ENCODE measurements at regions not wholly inside any gene's neighbourhood (a gene's known extent, or its start where the extent isn't known, plus 50 kb on each side); places are given as distances from the start of the nearest gene placed in this dataset.

GRCh38 chr13:30045916-30046704 is 195.7 kb upstream of the UBL3 start:
- DNase-seq = no peak
- no peaks in the 10 kb centered on the region for H4K20me1 ChIP-seq (ENCODE audit: insufficient read depth, low read depth, low read length)
- no peaks in the 10 kb centered on the region for H3K79me2 ChIP-seq (ENCODE audit: low read length)
- H3K9me2 ChIP-seq (replicated peaks; ENCODE audit: insufficient read depth, low read length) = no peaks in the 10 kb centered on the region
- no peak overlapping the region for H3K9ac ChIP-seq (ENCODE audit: low read length)
- peaks cover 4% of the 10 kb centered on the region; the same call in 1 of the 2 replicates for H3K4me1 ChIP-seq (ENCODE audit: low read length)
- H3K4me2 ChIP-seq (ENCODE audit: low read depth, low read length, poor library complexity, severe bottlenecking) = no peak overlapping the region
- no peak overlapping the region for H3K4me3 ChIP-seq (ENCODE audit: low read length)
- H3K36me3 ChIP-seq (ENCODE audit: insufficient read depth, low read length) = no peaks in the 10 kb centered on the region
- H3K27me3 ChIP-seq (ENCODE audit: low read length) = no peaks in the 10 kb centered on the region
- no peak overlapping the region for H2AFZ ChIP-seq (ENCODE audit: low read length)
- H3K27ac ChIP-seq (ENCODE audit: low read length) = no peak overlapping the region
- no peaks in the 10 kb centered on the region for H3K9me3 ChIP-seq (ENCODE audit: low read length)

GRCh38 chr13:30044932-30045331 is 194.5 kb upstream of the UBL3 start:
- Histone ChIP-seq H3K4me3 (ENCODE audit: low read length) (no peak overlapping the region), H3K79me2 (ENCODE audit: low read length) (no peaks in the 10 kb centered on the region), H3K4me2 (ENCODE audit: low read depth, low read length, poor library complexity, severe bottlenecking) (no peak overlapping the region), H3K27ac (ENCODE audit: low read length) (no peak overlapping the region), H3K27me3 (ENCODE audit: low read length) (no peaks in the 10 kb centered on the region), H4K20me1 (ENCODE audit: insufficient read depth, low read depth, low read length) (no peaks in the 10 kb centered on the region), H3K9ac (ENCODE audit: low read length) (no peak overlapping the region), H3K9me3 (ENCODE audit: low read length) (no peaks in the 10 kb centered on the region), H2AFZ (ENCODE audit: low read length) (no peak overlapping the region), H3K9me2 (replicated peaks; ENCODE audit: insufficient read depth, low read length) (no peaks in the 10 kb centered on the region), H3K4me1 (ENCODE audit: low read length) (peaks cover 4% of the 10 kb centered on the region; the same call in 1 of the 2 replicates), H3K36me3 (ENCODE audit: insufficient read depth, low read length) (no peaks in the 10 kb centered on the region)
- DNase-seq = no peak

GRCh38 chr13:30043631-30043925 is 193.2 kb upstream of the UBL3 start:
- Histone ChIP-seq H3K9me3 (ENCODE audit: low read length) (no peaks in the 10 kb centered on the region), H3K9ac (ENCODE audit: low read length) (no peak overlapping the region), H3K9me2 (replicated peaks; ENCODE audit: insufficient read depth, low read length) (no peaks in the 10 kb centered on the region), H3K4me1 (ENCODE audit: low read length) (peaks cover 4% of the 10 kb centered on the region; the same call in 1 of the 2 replicates), H3K4me2 (ENCODE audit: low read depth, low read length, poor library complexity, severe bottlenecking) (no peak overlapping the region), H3K36me3 (ENCODE audit: insufficient read depth, low read length) (no peaks in the 10 kb centered on the region), H4K20me1 (ENCODE audit: insufficient read depth, low read depth, low read length) (no peaks in the 10 kb centered on the region), H3K79me2 (ENCODE audit: low read length) (no peaks in the 10 kb centered on the region), H3K27me3 (ENCODE audit: low read length) (no peaks in the 10 kb centered on the region), H3K4me3 (ENCODE audit: low read length) (no peak overlapping the region), H2AFZ (ENCODE audit: low read length) (no peak overlapping the region), H3K27ac (ENCODE audit: low read length) (no peak overlapping the region)
- no peak for DNase-seq

GRCh38 chr13:30042891-30043630 is 192.6 kb upstream of the UBL3 start:
- H3K36me3 ChIP-seq (ENCODE audit: insufficient read depth, low read length) = no peaks in the 10 kb centered on the region
- peaks cover 4% of the 10 kb centered on the region; the same call in 1 of the 2 replicates for H3K4me1 ChIP-seq (ENCODE audit: low read length)
- H4K20me1 ChIP-seq (ENCODE audit: insufficient read depth, low read depth, low read length) = no peaks in the 10 kb centered on the region
- no peaks in the 10 kb centered on the region for H3K9me2 ChIP-seq (replicated peaks; ENCODE audit: insufficient read depth, low read length)
- no peaks in the 10 kb centered on the region for H3K79me2 ChIP-seq (ENCODE audit: low read length)
- H3K27ac ChIP-seq (ENCODE audit: low read length) = no peak overlapping the region
- no peaks in the 10 kb centered on the region for H3K9me3 ChIP-seq (ENCODE audit: low read length)
- no peak overlapping the region for H3K9ac ChIP-seq (ENCODE audit: low read length)
- DNase-seq = no peak
- no peaks in the 10 kb centered on the region for H3K27me3 ChIP-seq (ENCODE audit: low read length)
- H3K4me3 ChIP-seq (ENCODE audit: low read length) = no peak overlapping the region
- H3K4me2 ChIP-seq (ENCODE audit: low read depth, low read length, poor library complexity, severe bottlenecking) = no peak overlapping the region
- H2AFZ ChIP-seq (ENCODE audit: low read length) = no peak overlapping the region

GRCh38 chr13:30042272-30042671 is 191.9 kb upstream of the UBL3 start:
- H3K9ac ChIP-seq (ENCODE audit: low read length) = no peak overlapping the region
- H3K4me1 ChIP-seq (ENCODE audit: low read length) = no peaks in the 10 kb centered on the region
- no peaks in the 10 kb centered on the region for H3K9me3 ChIP-seq (ENCODE audit: low read length)
- no peaks in the 10 kb centered on the region for H3K27me3 ChIP-seq (ENCODE audit: low read length)
- no peak overlapping the region for H2AFZ ChIP-seq (ENCODE audit: low read length)
- H3K27ac ChIP-seq (ENCODE audit: low read length) = no peak overlapping the region
- H3K36me3 ChIP-seq (ENCODE audit: insufficient read depth, low read length) = no peaks in the 10 kb centered on the region
- no peaks in the 10 kb centered on the region for H3K9me2 ChIP-seq (replicated peaks; ENCODE audit: insufficient read depth, low read length)
- DNase-seq = no peak
- H4K20me1 ChIP-seq (ENCODE audit: insufficient read depth, low read depth, low read length) = no peaks in the 10 kb centered on the region
- H3K4me2 ChIP-seq (ENCODE audit: low read depth, low read length, poor library complexity, severe bottlenecking) = no peak overlapping the region
- no peaks in the 10 kb centered on the region for H3K79me2 ChIP-seq (ENCODE audit: low read length)
- H3K4me3 ChIP-seq (ENCODE audit: low read length) = no peak overlapping the region

- H3K4me2 ChIP-seq (ENCODE audit: low read depth, low read length, poor library complexity, severe bottlenecking) = no peak overlapping the region
- H3K9me3 ChIP-seq (ENCODE audit: low read length) = no peaks in the 10 kb centered on the region
- H2AFZ ChIP-seq (ENCODE audit: low read length) = no peak overlapping the region
- H3K27ac ChIP-seq (ENCODE audit: low read length) = no peak overlapping the region
- DNase-seq = no peak
- H3K27me3 ChIP-seq (ENCODE audit: low read length) = no peaks in the 10 kb centered on the region
- no peaks in the 10 kb centered on the region for H3K79me2 ChIP-seq (ENCODE audit: low read length)
- no peaks in the 10 kb centered on the region for H3K9me2 ChIP-seq (replicated peaks; ENCODE audit: insufficient read depth, low read length)
- no peaks in the 10 kb centered on the region for H3K4me1 ChIP-seq (ENCODE audit: low read length)
- no peak overlapping the region for H3K4me3 ChIP-seq (ENCODE audit: low read length)
- H3K36me3 ChIP-seq (ENCODE audit: insufficient read depth, low read length) = no peaks in the 10 kb centered on the region
- no peaks in the 10 kb centered on the region for H4K20me1 ChIP-seq (ENCODE audit: insufficient read depth, low read depth, low read length)
- no peak overlapping the region for H3K9ac ChIP-seq (ENCODE audit: low read length)
Measured at GRCh38 chr13:30039511-30039911, 189.1 kb upstream of the UBL3 start.

GRCh38 chr13:30038884-30039283 is 188.5 kb upstream of the UBL3 start:
- H4K20me1 ChIP-seq (ENCODE audit: insufficient read depth, low read depth, low read length) = no peaks in the 10 kb centered on the region
- H3K4me2 ChIP-seq (ENCODE audit: low read depth, low read length, poor library complexity, severe bottlenecking) = no peak overlapping the region

GRCh38 chr13:30037766-30038165 is 187.3 kb upstream of the UBL3 start:
- Histone ChIP-seq H3K79me2 (ENCODE audit: low read length) (no peaks in the 10 kb centered on the region), H3K4me3 (ENCODE audit: low read length) (no peak overlapping the region), H3K9ac (ENCODE audit: low read length) (no peak overlapping the region), H3K36me3 (ENCODE audit: insufficient read depth, low read length) (no peaks in the 10 kb centered on the region), H3K27me3 (ENCODE audit: low read length) (no peaks in the 10 kb centered on the region), H3K9me3 (ENCODE audit: low read length) (no peaks in the 10 kb centered on the region), H3K9me2 (replicated peaks; ENCODE audit: insufficient read depth, low read length) (no peaks in the 10 kb centered on the region), H2AFZ (ENCODE audit: low read length) (no peak overlapping the region), H3K4me2 (ENCODE audit: low read depth, low read length, poor library complexity, severe bottlenecking) (no peak overlapping the region), H4K20me1 (ENCODE audit: insufficient read depth, low read depth, low read length) (no peaks in the 10 kb centered on the region), H3K27ac (ENCODE audit: low read length) (no peak overlapping the region), H3K4me1 (ENCODE audit: low read length) (no peaks in the 10 kb centered on the region)
- DNase-seq = no peak

More at GRCh38 chr13:30038884-30039283, 188.5 kb upstream of the UBL3 start:
- Histone ChIP-seq H3K79me2 (ENCODE audit: low read length) (no peaks in the 10 kb centered on the region), H3K36me3 (ENCODE audit: insufficient read depth, low read length) (no peaks in the 10 kb centered on the region), H2AFZ (ENCODE audit: low read length) (no peak overlapping the region), H3K9ac (ENCODE audit: low read length) (no peak overlapping the region), H3K9me3 (ENCODE audit: low read length) (no peaks in the 10 kb centered on the region), H3K9me2 (replicated peaks; ENCODE audit: insufficient read depth, low read length) (no peaks in the 10 kb centered on the region), H3K27me3 (ENCODE audit: low read length) (no peaks in the 10 kb centered on the region), H3K4me3 (ENCODE audit: low read length) (no peak overlapping the region), H3K4me1 (ENCODE audit: low read length) (no peaks in the 10 kb centered on the region), H3K27ac (ENCODE audit: low read length) (no peak overlapping the region)
- no peak for DNase-seq

Data from Karpas-422 (cell line).